ENCODE measurements at regions not wholly inside any gene's neighbourhood (a gene's known extent, or its start where the extent isn't known, plus 50 kb on each side); places are given as distances from the start of the nearest gene placed in this dataset.

DNA sequence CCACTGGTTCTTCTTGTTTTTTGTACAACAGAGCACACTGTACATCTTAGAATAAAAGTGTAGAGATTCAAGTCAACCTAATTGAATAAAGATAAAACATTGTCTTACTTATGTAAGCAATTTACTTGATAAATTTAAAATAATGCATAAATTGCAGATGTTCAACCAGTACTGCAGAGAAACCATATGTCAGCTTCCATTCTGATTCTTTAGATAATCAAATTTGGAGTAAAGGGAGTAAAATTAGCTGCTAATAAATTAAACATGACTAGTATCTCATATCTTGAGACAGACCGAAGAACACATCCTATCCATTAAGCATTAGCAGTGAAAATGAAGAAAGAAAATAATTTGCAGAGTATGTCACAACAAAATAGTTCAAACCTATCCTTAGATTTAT is 261.2 kb downstream of the GASK1B start:
- ATAC-seq (replicated peaks; ENCODE audit: extremely low read depth, poor library complexity, severe bottlenecking) (no peak), DNase-seq (ENCODE audit: low spot score in 2 of 2) (no peak)
- H3K4me1 Mint-ChIP-seq: no peaks in the 10 kb centered on the region
- no peaks in the 10 kb centered on the region for H3K27me3 Mint-ChIP-seq
- no peak overlapping the region for H3K27ac Mint-ChIP-seq (ENCODE audit: low read depth)
- no peaks in the 10 kb centered on the region for H3K36me3 Mint-ChIP-seq (ENCODE audit: insufficient read depth)
- H3K4me3 Mint-ChIP-seq: no peak overlapping the region
- peaks cover 5% of the 10 kb centered on the region for H3K9me3 Mint-ChIP-seq

- Mint-ChIP-seq H3K4me1 (no peaks in the 10 kb centered on the region), H3K9me3 (no peaks in the 10 kb centered on the region), H3K27me3 (no peaks in the 10 kb centered on the region), H3K27ac (ENCODE audit: low read depth) (no peak overlapping the region), H3K36me3 (ENCODE audit: insufficient read depth) (no peaks in the 10 kb centered on the region), H3K4me3 (no peak overlapping the region)
- DNase-seq (ENCODE audit: low spot score in 2 of 2) (no peak), ATAC-seq (replicated peaks; ENCODE audit: extremely low read depth, poor library complexity, severe bottlenecking) (no peak)
These were observed 264.1 kb downstream of the GASK1B start for GRCh38 chr4:157908691-157909090.

GRCh38 chr4:157908031-157908430 is 264.8 kb downstream of the GASK1B start:
- Mint-ChIP-seq H3K9me3 (no peaks in the 10 kb centered on the region), H3K4me1 (no peaks in the 10 kb centered on the region), H3K27ac (ENCODE audit: low read depth) (no peak overlapping the region), H3K4me3 (no peak overlapping the region), H3K27me3 (no peaks in the 10 kb centered on the region), H3K36me3 (ENCODE audit: insufficient read depth) (no peaks in the 10 kb centered on the region)
- DNase-seq (ENCODE audit: low spot score in 2 of 2) (no peak), ATAC-seq (replicated peaks; ENCODE audit: extremely low read depth, poor library complexity, severe bottlenecking) (no peak)

- no peak for DNase-seq (ENCODE audit: low spot score in 2 of 2)
- H3K4me3 Mint-ChIP-seq: no peak overlapping the region
- H3K36me3 Mint-ChIP-seq (ENCODE audit: insufficient read depth): no peaks in the 10 kb centered on the region
- no peak for ATAC-seq (replicated peaks; ENCODE audit: extremely low read depth, poor library complexity, severe bottlenecking)
- no peak overlapping the region for H3K27ac Mint-ChIP-seq (ENCODE audit: low read depth)
- no peaks in the 10 kb centered on the region for H3K4me1 Mint-ChIP-seq
- H3K27me3 Mint-ChIP-seq: no peaks in the 10 kb centered on the region
- no peaks in the 10 kb centered on the region for H3K9me3 Mint-ChIP-seq
These were observed 265.4 kb downstream of the GASK1B start for GRCh38 chr4:157907226-157907946.

GRCh38 chr4:157898836-157899605 is 273.8 kb downstream of the GASK1B start:
- H3K9me3 Mint-ChIP-seq: peaks cover 5% of the 10 kb centered on the region
- no peaks in the 10 kb centered on the region for H3K36me3 Mint-ChIP-seq (ENCODE audit: insufficient read depth)
- H3K27ac Mint-ChIP-seq (ENCODE audit: low read depth): no peak overlapping the region
- no peaks in the 10 kb centered on the region for H3K27me3 Mint-ChIP-seq
- DNase-seq (ENCODE audit: low spot score in 2 of 2): no peak
- ATAC-seq (replicated peaks; ENCODE audit: extremely low read depth, poor library complexity, severe bottlenecking): no peak
- no peaks in the 10 kb centered on the region for H3K4me1 Mint-ChIP-seq
- no peak overlapping the region for H3K4me3 Mint-ChIP-seq

DNA sequence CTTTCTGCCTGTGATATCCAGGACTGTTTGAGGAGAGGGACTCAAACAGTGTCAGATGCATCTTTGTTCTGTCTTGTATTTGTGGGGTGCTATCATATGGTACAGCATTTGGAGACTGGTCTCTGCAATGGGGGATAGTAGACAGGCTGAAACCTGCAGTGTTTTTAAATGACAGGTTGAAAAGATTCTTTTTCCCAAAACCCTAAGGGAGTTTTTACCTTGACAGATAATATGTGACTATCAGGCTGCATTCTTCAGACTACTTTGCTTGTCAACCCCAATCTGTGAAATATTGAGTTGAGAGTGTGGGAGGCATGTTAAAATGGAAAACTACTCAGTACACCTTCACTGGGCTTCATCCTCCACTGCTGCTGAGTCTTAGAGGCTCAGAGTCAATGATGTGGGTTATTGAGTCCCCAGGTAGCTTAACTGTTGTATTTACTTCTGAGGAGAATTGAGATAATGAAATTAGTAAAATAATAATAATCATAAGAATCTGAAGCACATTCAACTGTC is 274.9 kb downstream of the GASK1B start:
- no peaks in the 10 kb centered on the region for H3K36me3 Mint-ChIP-seq (ENCODE audit: insufficient read depth)
- no peak for ATAC-seq (replicated peaks; ENCODE audit: extremely low read depth, poor library complexity, severe bottlenecking)
- no peak for DNase-seq (ENCODE audit: low spot score in 2 of 2)
- H3K4me3 Mint-ChIP-seq: no peak overlapping the region
- H3K27ac Mint-ChIP-seq (ENCODE audit: low read depth): no peak overlapping the region
- H3K4me1 Mint-ChIP-seq: no peaks in the 10 kb centered on the region
- H3K9me3 Mint-ChIP-seq: peaks cover 11% of the 10 kb centered on the region
- no peaks in the 10 kb centered on the region for H3K27me3 Mint-ChIP-seq

- Mint-ChIP-seq H3K4me1 (no peaks in the 10 kb centered on the region), H3K9me3 (peaks cover 11% of the 10 kb centered on the region), H3K27ac (ENCODE audit: low read depth) (no peak overlapping the region), H3K27me3 (no peaks in the 10 kb centered on the region), H3K4me3 (no peak overlapping the region), H3K36me3 (ENCODE audit: insufficient read depth) (no peaks in the 10 kb centered on the region)
- ATAC-seq (replicated peaks; ENCODE audit: extremely low read depth, poor library complexity, severe bottlenecking) (no peak), DNase-seq (ENCODE audit: low spot score in 2 of 2) (no peak)
These were observed 276.1 kb downstream of the GASK1B start for GRCh38 chr4:157896726-157897125.

DNA sequence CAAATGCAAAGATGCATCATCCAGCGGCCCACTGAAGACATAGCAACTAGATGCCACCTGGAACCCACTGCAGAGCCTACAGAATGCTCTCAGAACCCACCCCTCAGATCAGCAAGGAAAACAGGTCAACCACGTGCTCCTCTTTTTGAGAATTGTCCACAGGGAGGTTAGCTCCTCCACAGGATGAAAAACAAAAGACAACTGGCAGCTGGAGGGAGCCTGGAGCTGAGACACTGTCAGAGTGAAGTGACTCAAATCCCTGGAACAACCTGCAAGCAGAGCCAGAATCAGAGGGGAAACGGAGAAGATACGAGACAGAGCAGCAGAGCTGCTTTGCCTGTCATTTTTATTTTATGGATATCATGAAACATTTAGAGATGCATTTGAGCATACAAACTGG is 277.6 kb downstream of the GASK1B start:
- Mint-ChIP-seq H3K27me3 (no peaks in the 10 kb centered on the region), H3K4me1 (no peaks in the 10 kb centered on the region), H3K36me3 (ENCODE audit: insufficient read depth) (no peaks in the 10 kb centered on the region), H3K4me3 (no peak overlapping the region), H3K9me3 (peaks cover 11% of the 10 kb centered on the region), H3K27ac (ENCODE audit: low read depth) (no peak overlapping the region)
- ATAC-seq (replicated peaks; ENCODE audit: extremely low read depth, poor library complexity, severe bottlenecking) (no peak), DNase-seq (ENCODE audit: low spot score in 2 of 2) (no peak)

DNA sequence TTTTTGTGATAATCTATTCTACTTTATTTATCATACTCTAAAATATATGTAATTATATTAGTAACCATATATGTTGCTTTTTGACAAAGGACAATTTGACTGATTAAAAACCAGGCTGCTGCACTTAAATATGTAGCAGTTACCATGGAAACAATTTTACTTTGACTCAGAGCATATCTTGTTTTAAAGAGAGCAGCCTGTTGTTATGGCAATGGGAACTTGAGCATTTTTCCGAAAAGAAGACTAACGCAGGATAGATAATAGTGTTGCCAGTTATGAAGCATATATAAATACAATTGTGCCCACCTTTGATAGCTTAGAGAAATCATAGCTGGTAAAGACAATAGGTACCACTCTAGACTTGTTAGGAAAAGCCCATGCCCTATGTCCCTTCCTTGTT is 283.0 kb downstream of the GASK1B start:
- ATAC-seq (replicated peaks; ENCODE audit: extremely low read depth, poor library complexity, severe bottlenecking): no peak
- DNase-seq (ENCODE audit: low spot score in 2 of 2): no peak
- Mint-ChIP-seq H3K4me1 (no peaks in the 10 kb centered on the region), H3K27me3 (no peaks in the 10 kb centered on the region), H3K4me3 (no peak overlapping the region), H3K36me3 (ENCODE audit: insufficient read depth) (no peaks in the 10 kb centered on the region), H3K9me3 (peaks cover 10% of the 10 kb centered on the region), H3K27ac (ENCODE audit: low read depth) (no peak overlapping the region)

GRCh38 chr4:157888281-157888680 is 284.5 kb downstream of the GASK1B start:
- H3K4me1 Mint-ChIP-seq: no peaks in the 10 kb centered on the region
- H3K9me3 Mint-ChIP-seq: peaks cover 8% of the 10 kb centered on the region
- ATAC-seq (replicated peaks; ENCODE audit: extremely low read depth, poor library complexity, severe bottlenecking): no peak
- H3K27me3 Mint-ChIP-seq: no peaks in the 10 kb centered on the region
- no peak for DNase-seq (ENCODE audit: low spot score in 2 of 2)
- no peak overlapping the region for H3K27ac Mint-ChIP-seq (ENCODE audit: low read depth)
- H3K36me3 Mint-ChIP-seq (ENCODE audit: insufficient read depth): no peaks in the 10 kb centered on the region
- no peak overlapping the region for H3K4me3 Mint-ChIP-seq

GRCh38 chr4:157887316-157887715 is 285.5 kb downstream of the GASK1B start:
- H3K36me3 Mint-ChIP-seq (ENCODE audit: insufficient read depth): no peaks in the 10 kb centered on the region
- H3K4me3 Mint-ChIP-seq: no peak overlapping the region

GRCh38 chr4:157886645-157887044 is 286.2 kb downstream of the GASK1B start:
- H3K4me3 Mint-ChIP-seq: no peak overlapping the region
- no peaks in the 10 kb centered on the region for H3K4me1 Mint-ChIP-seq
- DNase-seq (ENCODE audit: low spot score in 2 of 2) (no peak), ATAC-seq (replicated peaks; ENCODE audit: extremely low read depth, poor library complexity, severe bottlenecking) (no peak)
- H3K27ac Mint-ChIP-seq (ENCODE audit: low read depth): no peak overlapping the region
- no peaks in the 10 kb centered on the region for H3K36me3 Mint-ChIP-seq (ENCODE audit: insufficient read depth)
- no peaks in the 10 kb centered on the region for H3K27me3 Mint-ChIP-seq
- H3K9me3 Mint-ChIP-seq: peaks cover 5% of the 10 kb centered on the region

More at GRCh38 chr4:157887316-157887715, 285.5 kb downstream of the GASK1B start:
- ATAC-seq (replicated peaks; ENCODE audit: extremely low read depth, poor library complexity, severe bottlenecking) (no peak), DNase-seq (ENCODE audit: low spot score in 2 of 2) (no peak)
- Mint-ChIP-seq H3K27ac (ENCODE audit: low read depth) (no peak overlapping the region), H3K9me3 (peaks cover 5% of the 10 kb centered on the region), H3K27me3 (no peaks in the 10 kb centered on the region), H3K4me1 (no peaks in the 10 kb centered on the region)

GRCh38 chr4:157885811-157886210 is 287.0 kb downstream of the GASK1B start:
- ATAC-seq (replicated peaks; ENCODE audit: extremely low read depth, poor library complexity, severe bottlenecking): no peak
- Mint-ChIP-seq H3K36me3 (ENCODE audit: insufficient read depth) (no peaks in the 10 kb centered on the region), H3K9me3 (peaks cover 5% of the 10 kb centered on the region), H3K27me3 (no peaks in the 10 kb centered on the region), H3K4me3 (no peak overlapping the region), H3K4me1 (no peaks in the 10 kb centered on the region), H3K27ac (ENCODE audit: low read depth) (no peak overlapping the region)
- no peak for DNase-seq (ENCODE audit: low spot score in 2 of 2)

Measured in central memory CD8-positive, alpha-beta T cell (primary cell).